Epithelial cell of esophagus (primary cell): ENCODE measurements at regions not wholly inside any gene's neighbourhood (a gene's known extent, or its start where the extent isn't known, plus 50 kb on each side); places are given as distances from the start of the nearest gene placed in this dataset.

Experiments used
- DNase-seq: peaks from one replicate; pipeline ENCODE4 v3.0.0; 2010; ENCODE audit warnings: low read depth
- H3K4me3 ChIP-seq: 2 replicates; pipeline ENCODE4 v1.5.1; 2011; ENCODE audit warnings: mild to moderate bottlenecking, low read length, control low read depth
- CTCF ChIP-seq: IDR thresholded peaks from 2 replicates; pipeline ENCODE4 v1.5.1; 2011; ENCODE audit warnings: low read depth, mild to moderate bottlenecking, low read length, control low read depth, inconsistent platforms; ENCODE audit not compliant: insufficient read depth; ENCODE audit errors: missing control alignments

- TF ChIP-seq CTCF = no peak
- H3K4me3 ChIP-seq = no peak overlapping the region
- peak; percentile 2 for DNase-seq
These were observed 187.4 kb upstream of the IRX6 start for GRCh38 chr16:55136356-55137150.

GRCh38 chr16:55138298-55138697, 185.7 kb upstream of the IRX6 start:
- no peak overlapping the region for H3K4me3 ChIP-seq
- no peak for TF ChIP-seq CTCF
- no peak for DNase-seq

- no peak overlapping the region for H3K4me3 ChIP-seq
- TF ChIP-seq CTCF = no peak
- DNase-seq = no peak
These were observed 181.6 kb upstream of the IRX6 start for GRCh38 chr16:55142405-55142804.

- DNase-seq = no peak
- TF ChIP-seq CTCF = no peak
- no peak overlapping the region for H3K4me3 ChIP-seq
These were observed 179.4 kb upstream of the IRX6 start for GRCh38 chr16:55144651-55145050.

- H3K4me3 ChIP-seq = no peak overlapping the region
- no peak for DNase-seq
- no peak for TF ChIP-seq CTCF
These were observed 178.0 kb upstream of the IRX6 start for GRCh38 chr16:55145771-55146603.

- no peak for DNase-seq
- no peak overlapping the region for H3K4me3 ChIP-seq
- no peak for TF ChIP-seq CTCF
These were observed 177.0 kb upstream of the IRX6 start for GRCh38 chr16:55146966-55147365.
